ENCODE measurements at regions not wholly inside any gene's neighbourhood (a gene's known extent, or its start where the extent isn't known, plus 50 kb on each side); places are given as distances from the start of the nearest gene placed in this dataset.

GRCh38 chr14:45633220-45633984 lies 380.4 kb upstream of the MIS18BP1 start:
- TF ChIP-seq EZH2 (IDR thresholded peaks at IDR 0.05; ENCODE audit: borderline replicate concordance, low read depth, low read length, severe bottlenecking): no peak
- TF ChIP-seq CTCF (IDR thresholded peaks at IDR 0.05; ENCODE audit: borderline replicate concordance, extremely low read depth, low read length, poor library complexity, severe bottlenecking): no peak
